ENCODE measurements at regions not wholly inside any gene's neighbourhood (a gene's known extent, or its start where the extent isn't known, plus 50 kb on each side); places are given as distances from the start of the nearest gene placed in this dataset.

- intact Hi-C loops (cut with micrococcal nuclease): no loop called here
- H3K36me3 ChIP-seq (ENCODE audit: control insufficient read depth, insufficient read depth, low read length): no peaks in the 10 kb centered on the region
- no peaks in the 10 kb centered on the region for H3K4me1 Mint-ChIP-seq
- H3K4me3 ChIP-seq (ENCODE audit: low read length): no peak overlapping the region
- peaks cover 0 to 10% of the 10 kb centered on the region in 2 donors for H3K27me3 Mint-ChIP-seq (ENCODE audit: low read depth in 2 of 2)
- 74% methylated on average over 3 of the region's 3 CpGs for WGBS (ENCODE audit: insufficient coverage)
- H3K27me3 ChIP-seq (ENCODE audit: control insufficient read depth, insufficient read depth, low read length): no peaks in the 10 kb centered on the region
- no peak for TF ChIP-seq CTCF (IDR thresholded peaks at IDR 0.05)
- no peak overlapping the region for H3K4me3 Mint-ChIP-seq
- H3K9me3 ChIP-seq (ENCODE audit: control insufficient read depth, insufficient read depth, low read length): no peaks in the 10 kb centered on the region
- no peaks in the 10 kb centered on the region for H3K9me3 Mint-ChIP-seq
- H3K36me3 Mint-ChIP-seq: no peaks in the 10 kb centered on the region
- no peak overlapping the region for H3K27ac Mint-ChIP-seq
- H3K4me1 ChIP-seq (ENCODE audit: control insufficient read depth, insufficient read depth, low read length): no peaks in the 10 kb centered on the region
- DNase-seq: no peak
- ATAC-seq: no peak
- H3K27ac ChIP-seq (ENCODE audit: low read length): no peak overlapping the region
Observed at GRCh38 chr14:51185180-51185579, 54.9 kb upstream of the TMX1 start.

GRCh38 chr14:51185754-51186153 is 54.3 kb upstream of the TMX1 start:
- Mint-ChIP-seq H3K27me3 (ENCODE audit: low read depth in 2 of 2) (peaks cover 0 to 6% of the 10 kb centered on the region in 2 donors), H3K27ac (no peak overlapping the region), H3K4me3 (no peak overlapping the region), H3K4me1 (no peaks in the 10 kb centered on the region), H3K36me3 (no peaks in the 10 kb centered on the region), H3K9me3 (no peaks in the 10 kb centered on the region)
- DNase-seq (no peak), ATAC-seq (no peak)
- Histone ChIP-seq H3K4me3 (ENCODE audit: low read length) (no peak overlapping the region), H3K27me3 (ENCODE audit: control insufficient read depth, insufficient read depth, low read length) (no peaks in the 10 kb centered on the region), H3K4me1 (ENCODE audit: control insufficient read depth, insufficient read depth, low read length) (no peaks in the 10 kb centered on the region), H3K36me3 (ENCODE audit: control insufficient read depth, insufficient read depth, low read length) (no peaks in the 10 kb centered on the region), H3K9me3 (ENCODE audit: control insufficient read depth, insufficient read depth, low read length) (no peaks in the 10 kb centered on the region), H3K27ac (ENCODE audit: low read length) (no peak overlapping the region)
- TF ChIP-seq CTCF (IDR thresholded peaks at IDR 0.05): no peak
- WGBS (ENCODE audit: insufficient coverage): 30% methylated on average over 1 of the region's 1 CpG
- intact Hi-C loops (cut with micrococcal nuclease): no loop called here

GRCh38 chr14:51188566-51189185 is 51.4 kb upstream of the TMX1 start:
- Mint-ChIP-seq H3K27ac (no peak overlapping the region), H3K4me1 (no peaks in the 10 kb centered on the region), H3K27me3 (ENCODE audit: low read depth in 2 of 2) (no peaks in the 10 kb centered on the region), H3K36me3 (no peaks in the 10 kb centered on the region), H3K9me3 (no peaks in the 10 kb centered on the region), H3K4me3 (no peak overlapping the region)
- Histone ChIP-seq H3K27ac (ENCODE audit: low read length) (no peak overlapping the region), H3K4me1 (ENCODE audit: control insufficient read depth, insufficient read depth, low read length) (no peaks in the 10 kb centered on the region), H3K4me3 (ENCODE audit: low read length) (no peak overlapping the region), H3K36me3 (ENCODE audit: control insufficient read depth, insufficient read depth, low read length) (no peaks in the 10 kb centered on the region), H3K27me3 (ENCODE audit: control insufficient read depth, insufficient read depth, low read length) (no peaks in the 10 kb centered on the region), H3K9me3 (ENCODE audit: control insufficient read depth, insufficient read depth, low read length) (no peaks in the 10 kb centered on the region)
- 97% methylated on average over 6 of the region's 6 CpGs for WGBS (ENCODE audit: insufficient coverage)
- no peak for ATAC-seq
- DNase-seq: no peak
- intact Hi-C loops (cut with micrococcal nuclease): no loop called here
- TF ChIP-seq CTCF (IDR thresholded peaks at IDR 0.05): no peak
